GM23248 (cell line): ENCODE measurements at regions not wholly inside any gene's neighbourhood (a gene's known extent, or its start where the extent isn't known, plus 50 kb on each side); places are given as distances from the start of the nearest gene placed in this dataset.

ENCODE experiments used
- EZH2 ChIP-seq: fragments of 200-600 bp; sonication (generic); IDR thresholded peaks from 2 replicates; pipeline ENCODE4 v1.6.1; 2018; ENCODE audit warnings: antibody characterized with exemption, mild to moderate bottlenecking; ENCODE audit not compliant: insufficient read depth, poor library complexity, severe bottlenecking
- EZH2phosphoT487 ChIP-seq: fragments of 200-600 bp; sonication (generic); IDR thresholded peaks from 2 replicates; pipeline ENCODE4 v1.6.1; 2018; ENCODE audit warnings: antibody characterized with exemption, moderate library complexity, mild to moderate bottlenecking, low read depth; ENCODE audit not compliant: insufficient read depth

- TF ChIP-seq EZH2 (no peak), EZH2phosphoT487 (no peak)
Observed at GRCh38 chr7:85381212-85381611, 194.4 kb upstream of the SEMA3D start.
